Naive thymus-derived CD8-positive, alpha-beta T cell (primary cell): ENCODE measurements at regions not wholly inside any gene's neighbourhood (a gene's known extent, or its start where the extent isn't known, plus 50 kb on each side); places are given as distances from the start of the nearest gene placed in this dataset.
A peak's percentile ranks its signal among the peaks of the same experiment; 100 is the strongest.
"Not testable (repeated sequence)": the region's sequence is repeated elsewhere in the genome, so short reads cannot be mapped to it uniquely, and the experiment has no call there.

Experiments
- ATAC-seq, 2 donors: fragments of 150-1000 bp; cut with Tn5 transposase in 1 of 2; sonication (Bioruptor Pico), chemical (Tn5 transposase) in 1 of 2; 1 replicate in 1 of 2; 2 replicates in 1 of 2; pipeline ENCODE4 v1.10.0; 2021; ENCODE audit warnings: mild to moderate bottlenecking in 2 of 2, moderate library complexity in 2 of 2
- POLR2A ChIA-PET: fragments of 350-600 bp; sonication (Branson Sonifier 250); formaldehyde crosslinking; loops from one replicate; lab custom pipeline; 2021; ENCODE audit warnings: antibody characterized with exemption; lab: Charles Lee
- DNase-seq, 10 donors: peaks; one replicate each; pipeline versions ENCODE4 v3.0.0 to v3.0.0-alpha.2; 2020 to 2022
- H3K27ac Mint-ChIP-seq, 10 donors: one replicate each; pipeline ENCODE4 v1.8.0; 2020 to 2022; ENCODE audit warnings: mild to moderate bottlenecking in 10 of 10, mixed read lengths in 10 of 10, moderate library complexity in 4 of 10, inconsistent platforms in 1 of 10
- H3K27me3 Mint-ChIP-seq, 5 donors: one replicate each; pipeline ENCODE4 v1.8.0; 2021 to 2022; ENCODE audit warnings: mixed read lengths in 5 of 5
- H3K36me3 Mint-ChIP-seq, 3 donors: one replicate each; pipeline ENCODE4 v1.8.0; 2020 to 2022; ENCODE audit warnings: mixed read lengths in 3 of 3, mild to moderate bottlenecking in 2 of 3, inconsistent platforms in 1 of 3
- H3K4me1 Mint-ChIP-seq, 4 donors: one replicate each; pipeline ENCODE4 v1.8.0; 2021 to 2022; ENCODE audit warnings: mixed read lengths in 4 of 4
- H3K4me3 Mint-ChIP-seq, 10 donors: one replicate each; pipeline ENCODE4 v1.8.0; 2020 to 2022; ENCODE audit warnings: mild to moderate bottlenecking in 10 of 10, mixed read lengths in 10 of 10, moderate library complexity in 6 of 10, inconsistent platforms in 1 of 10
- H3K9me3 Mint-ChIP-seq, 9 donors: one replicate each; pipeline ENCODE4 v1.8.0; 2020 to 2022; ENCODE audit warnings: mixed read lengths in 9 of 9, mild to moderate bottlenecking in 3 of 9, inconsistent platforms in 1 of 9, moderate library complexity in 1 of 9

DNA sequence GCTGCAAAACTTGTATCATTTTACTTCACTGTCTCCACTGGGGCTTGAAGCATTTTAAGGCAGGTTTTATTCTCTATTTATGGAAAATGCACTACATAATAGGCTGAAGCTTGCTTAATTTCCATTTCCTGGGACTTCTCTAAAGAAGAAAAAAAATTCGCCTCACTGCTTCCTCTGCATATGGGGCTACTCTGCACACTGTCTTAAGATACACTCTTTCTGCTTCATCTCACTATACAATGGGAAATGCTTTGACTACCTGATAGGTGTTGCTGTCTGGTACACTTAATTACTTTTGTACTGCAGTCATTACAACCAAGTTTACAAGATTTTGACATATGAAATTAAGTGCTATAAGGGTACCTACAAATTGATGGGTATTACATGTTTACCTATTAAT, 466.0 kb downstream of the KCNJ18 start:
- POLR2A ChIA-PET, result no interaction called here
- DNase-seq, result no peak
- Mint-ChIP-seq H3K4me3 (no peak overlapping the region), H3K4me1 (no peaks in the 10 kb centered on the region), H3K27ac (no peak overlapping the region), H3K36me3 (no peaks in the 10 kb centered on the region), H3K27me3 (no peaks in the 10 kb centered on the region), H3K9me3 (peaks cover 2 to 30% (median 13%) of the 10 kb centered on the region in 9 donors)
- no peak for ATAC-seq

DNA sequence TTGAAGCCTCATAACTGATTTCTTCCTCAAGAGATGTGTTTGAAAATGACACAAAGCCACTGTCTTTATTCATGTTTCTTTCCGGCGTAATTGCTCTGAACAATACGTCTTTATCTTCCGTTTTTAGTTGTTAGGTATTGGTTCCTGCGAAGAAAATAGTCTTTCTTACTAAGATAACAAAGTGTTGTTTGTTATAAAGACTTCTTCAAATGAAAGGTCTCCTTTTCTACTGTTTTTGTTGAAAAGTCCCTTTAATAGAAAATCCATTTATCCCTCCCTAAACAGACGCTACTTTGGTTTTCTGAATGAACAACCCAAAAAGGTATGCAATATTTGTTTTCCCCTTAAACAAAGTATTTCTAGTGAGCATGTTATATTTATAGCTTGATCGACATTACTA, 469.1 kb downstream of the KCNJ18 start:
- no peak overlapping the region for H3K4me3 Mint-ChIP-seq
- POLR2A ChIA-PET, result no interaction called here
- ATAC-seq (no peak), DNase-seq (no peak)
- H3K4me1 Mint-ChIP-seq, result no peaks in the 10 kb centered on the region
- peaks cover 2 to 31% (median 9%) of the 10 kb centered on the region in 9 donors for H3K9me3 Mint-ChIP-seq
- H3K27ac Mint-ChIP-seq, result no peak overlapping the region
- H3K27me3 Mint-ChIP-seq, result no peaks in the 10 kb centered on the region
- no peaks in the 10 kb centered on the region for H3K36me3 Mint-ChIP-seq

DNA sequence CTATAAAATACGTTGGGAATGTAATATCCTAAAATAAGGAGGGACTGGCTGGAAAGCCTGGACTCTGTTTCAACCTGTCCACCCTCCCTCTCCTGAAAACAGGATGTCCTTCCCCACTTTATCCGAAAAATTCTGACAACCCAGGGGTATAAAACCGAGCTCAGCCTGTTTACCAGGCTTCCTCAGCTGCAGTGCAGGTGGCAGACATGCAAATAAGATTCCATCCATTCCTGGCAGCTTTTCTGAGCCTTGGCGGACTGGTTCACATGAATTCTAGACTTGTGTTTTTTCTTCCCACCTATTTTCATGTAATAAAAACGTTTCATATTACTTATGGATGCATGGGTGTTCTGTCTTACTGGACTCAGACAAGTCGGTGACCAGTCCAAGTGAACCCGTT, 479.3 kb downstream of the KCNJ18 start:
- Mint-ChIP-seq H3K27ac (no peak overlapping the region), H3K4me3 (no peak overlapping the region), H3K36me3 (peaks cover 0 to 7% (median 0%) of the 10 kb centered on the region in 3 donors), H3K9me3 (peaks cover 0 to 32% (median 19%) of the 10 kb centered on the region in 9 donors), H3K27me3 (no peaks in the 10 kb centered on the region), H3K4me1 (no peaks in the 10 kb centered on the region)
- no peak for DNase-seq
- POLR2A ChIA-PET, result no interaction called here
- no peak for ATAC-seq

DNA sequence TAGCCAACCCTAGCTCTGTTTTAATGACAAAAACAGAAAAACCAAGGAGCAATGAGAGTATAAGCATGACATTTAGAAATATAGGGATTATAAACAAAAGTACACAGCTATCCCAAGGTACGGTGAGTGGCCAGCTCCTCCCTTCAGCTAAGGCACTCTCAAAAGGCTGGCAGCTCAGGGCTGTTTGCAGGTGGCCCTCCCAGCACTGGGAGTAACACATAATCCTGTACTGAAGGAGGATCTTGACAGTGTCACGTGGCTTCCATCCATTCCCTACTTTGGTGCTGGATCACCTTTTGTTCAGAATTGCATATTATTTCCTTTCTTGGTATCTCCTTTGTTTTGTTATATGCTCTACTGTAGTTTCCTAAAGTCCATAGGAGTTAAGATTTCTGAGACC, 500.8 kb downstream of the KCNJ18 start:
- ATAC-seq (no peak), DNase-seq (no peak)
- POLR2A ChIA-PET, result no interaction called here
- Mint-ChIP-seq H3K36me3 (no peaks in the 10 kb centered on the region), H3K4me1 (no peaks in the 10 kb centered on the region), H3K4me3 (no peak overlapping the region), H3K27me3 (no peaks in the 10 kb centered on the region), H3K9me3 (peaks cover 0 to 18% (median 0%) of the 10 kb centered on the region in 9 donors), H3K27ac (no peak overlapping the region)

DNA sequence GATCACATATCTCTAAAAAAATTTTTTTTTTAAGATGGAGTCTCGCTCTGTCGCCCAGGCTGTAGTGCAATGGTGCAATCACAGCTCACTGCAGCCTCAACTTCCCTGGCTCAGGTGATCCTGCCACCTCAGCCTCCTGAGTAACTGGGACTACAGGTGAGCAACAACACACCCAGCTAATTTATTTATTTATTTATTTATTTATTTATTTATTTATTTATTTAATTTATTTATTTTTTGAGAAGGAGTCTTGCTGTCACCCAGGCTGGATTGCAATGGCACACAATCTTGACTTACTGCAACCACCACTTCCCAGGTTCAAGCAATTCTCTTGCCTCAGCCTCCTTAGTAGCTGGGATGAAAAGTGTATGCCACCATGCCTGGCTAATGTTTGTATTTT, 507.9 kb downstream of the KCNJ18 start:
- POLR2A ChIA-PET, H3K27ac Mint-ChIP-seq, H3K4me1 Mint-ChIP-seq, H3K36me3 Mint-ChIP-seq, H3K27me3 Mint-ChIP-seq, ATAC-seq, DNase-seq, H3K4me3 Mint-ChIP-seq: not testable (repeated sequence)
- H3K9me3 Mint-ChIP-seq, result peaks cover 4 to 53% (median 22%) of the 10 kb centered on the region in 9 donors

DNA sequence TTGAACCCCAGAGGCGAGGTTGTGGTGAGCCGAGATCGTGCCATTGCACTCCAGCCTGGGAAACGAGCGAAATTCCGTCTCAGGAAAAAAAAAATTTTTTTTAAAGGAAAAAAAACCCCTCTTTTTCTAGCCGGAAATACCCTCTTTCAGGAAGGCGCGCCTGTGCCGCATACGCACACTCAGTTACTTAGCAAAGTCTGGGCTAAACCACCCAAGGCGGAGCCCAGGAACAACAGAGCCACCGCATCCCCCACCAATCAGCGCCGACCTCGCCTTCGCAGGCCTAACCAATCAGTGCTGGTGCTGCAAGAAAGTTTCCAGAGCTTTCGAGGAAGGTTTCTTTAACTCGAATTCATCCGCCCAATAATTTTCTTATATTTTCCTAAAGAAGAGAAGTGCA, 510.4 kb downstream of the KCNJ18 start:
- Mint-ChIP-seq H3K4me1 (no peaks in the 10 kb centered on the region), H3K27ac (no peak overlapping the region), H3K36me3 (peaks cover 0 to 8% (median 0%) of the 10 kb centered on the region in 3 donors), H3K9me3 (peaks cover 5 to 54% (median 22%) of the 10 kb centered on the region in 9 donors), H3K4me3 (no peak overlapping the region), H3K27me3 (no peaks in the 10 kb centered on the region)
- POLR2A ChIA-PET, result no interaction called here
- DNase-seq, result no peak
- ATAC-seq, result peak; percentile 53 to 57

DNA sequence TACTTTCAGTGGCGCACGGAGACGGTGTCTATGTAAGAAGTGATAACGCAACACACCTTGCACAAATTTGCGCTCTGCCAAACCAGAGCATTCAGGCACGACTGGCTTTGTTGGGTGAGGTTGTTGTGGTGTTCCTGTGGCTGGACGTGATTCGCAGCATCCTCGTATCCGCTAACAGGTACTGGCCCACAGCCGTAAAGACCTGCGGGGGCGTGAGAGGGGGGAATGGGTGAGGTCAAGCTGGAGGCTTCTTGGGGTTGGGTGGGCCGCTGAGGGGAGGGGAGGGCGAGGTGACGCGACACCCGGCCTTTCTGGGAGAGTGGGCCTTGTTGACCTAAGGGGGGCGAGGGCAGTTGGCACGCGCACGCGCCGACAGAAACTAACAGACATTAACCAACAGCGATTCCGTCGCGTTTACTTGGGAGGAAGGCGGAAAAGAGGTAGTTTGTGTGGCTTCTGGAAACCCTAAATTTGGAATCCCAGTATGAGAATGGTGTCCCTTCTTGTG, 510.9 kb downstream of the KCNJ18 start:
- Mint-ChIP-seq H3K4me3 (no peak overlapping the region), H3K4me1 (no peaks in the 10 kb centered on the region), H3K9me3 (peaks cover 5 to 54% (median 22%) of the 10 kb centered on the region in 9 donors), H3K27ac (no peak overlapping the region), H3K36me3 (peaks cover 0 to 8% (median 0%) of the 10 kb centered on the region in 3 donors), H3K27me3 (no peaks in the 10 kb centered on the region)
- ATAC-seq (no peak), DNase-seq (no peak)
- POLR2A ChIA-PET, result no interaction called here

DNA sequence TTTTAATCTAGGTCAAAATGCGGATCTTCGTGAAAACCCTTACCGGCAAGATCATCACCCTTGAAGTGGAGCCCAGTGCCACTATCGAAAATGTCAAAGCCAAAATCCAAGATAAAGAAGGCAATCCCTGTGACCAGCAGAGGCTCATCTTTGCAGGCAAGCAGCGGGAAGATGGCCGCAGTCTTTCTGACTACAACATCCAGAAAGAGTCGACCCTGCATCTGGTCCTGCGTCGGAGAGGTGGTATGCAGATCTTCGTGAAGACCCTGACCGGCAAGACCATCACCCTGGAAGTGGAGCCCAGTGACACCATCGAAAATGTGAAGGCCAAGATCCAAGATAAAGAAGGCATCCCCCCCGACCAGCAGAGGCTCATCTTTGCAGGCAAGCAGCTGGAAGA, 511.8 kb downstream of the KCNJ18 start:
- peaks cover 5 to 55% (median 22%) of the 10 kb centered on the region in 9 donors for H3K9me3 Mint-ChIP-seq
- H3K36me3 Mint-ChIP-seq, ATAC-seq, H3K4me1 Mint-ChIP-seq, DNase-seq, POLR2A ChIA-PET, H3K4me3 Mint-ChIP-seq, H3K27me3 Mint-ChIP-seq, H3K27ac Mint-ChIP-seq: not testable (repeated sequence)

DNA sequence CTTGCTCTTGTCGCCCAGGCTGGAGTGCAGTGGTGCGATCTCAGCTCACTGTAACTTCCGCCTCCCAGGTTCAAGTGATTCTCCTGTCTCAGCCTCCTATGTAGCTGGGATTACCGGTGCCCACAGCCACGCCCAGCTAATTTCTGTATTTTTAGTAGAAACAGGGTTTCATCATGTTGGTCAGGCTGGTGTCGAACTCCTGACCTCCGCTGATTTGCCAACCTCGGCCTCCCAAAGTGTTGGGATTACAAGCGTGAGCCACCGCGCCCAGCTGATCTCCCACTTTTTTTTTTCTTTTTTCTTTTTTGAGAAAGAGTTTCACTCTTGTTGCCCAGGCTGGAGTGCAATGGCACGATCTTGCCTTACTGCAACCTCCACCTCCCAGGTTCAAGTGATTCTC, 517.9 kb downstream of the KCNJ18 start:
- H3K4me1 Mint-ChIP-seq, H3K4me3 Mint-ChIP-seq, ATAC-seq, H3K27ac Mint-ChIP-seq, H3K27me3 Mint-ChIP-seq, DNase-seq, H3K36me3 Mint-ChIP-seq, POLR2A ChIA-PET: not testable (repeated sequence)
- H3K9me3 Mint-ChIP-seq, result peaks cover 0 to 51% (median 17%) of the 10 kb centered on the region in 9 donors

DNA sequence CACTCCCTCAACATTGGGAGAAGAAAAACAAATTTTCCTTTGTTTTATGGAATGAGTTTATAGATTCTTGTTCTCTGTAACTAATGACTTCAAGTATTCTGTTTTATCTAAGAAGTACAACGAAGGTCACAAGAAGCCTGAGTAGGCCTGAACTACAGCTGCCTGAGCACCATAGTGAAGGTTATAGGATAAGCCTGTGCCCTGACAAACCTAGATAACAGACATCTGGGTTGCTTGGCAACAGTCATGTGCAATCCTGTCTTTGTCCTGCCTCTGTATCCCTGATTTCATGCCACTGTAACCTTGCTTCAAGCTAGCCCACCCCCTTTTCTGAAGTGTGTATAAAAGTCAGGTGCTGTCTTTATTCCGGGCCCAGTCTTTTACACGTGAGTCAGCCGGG, 520.8 kb downstream of the KCNJ18 start:
- H3K36me3 Mint-ChIP-seq, H3K27me3 Mint-ChIP-seq, DNase-seq, ATAC-seq, H3K4me1 Mint-ChIP-seq, POLR2A ChIA-PET, H3K4me3 Mint-ChIP-seq, H3K27ac Mint-ChIP-seq: not testable (repeated sequence)
- peaks cover 0 to 59% (median 12%) of the 10 kb centered on the region in 9 donors for H3K9me3 Mint-ChIP-seq

DNA sequence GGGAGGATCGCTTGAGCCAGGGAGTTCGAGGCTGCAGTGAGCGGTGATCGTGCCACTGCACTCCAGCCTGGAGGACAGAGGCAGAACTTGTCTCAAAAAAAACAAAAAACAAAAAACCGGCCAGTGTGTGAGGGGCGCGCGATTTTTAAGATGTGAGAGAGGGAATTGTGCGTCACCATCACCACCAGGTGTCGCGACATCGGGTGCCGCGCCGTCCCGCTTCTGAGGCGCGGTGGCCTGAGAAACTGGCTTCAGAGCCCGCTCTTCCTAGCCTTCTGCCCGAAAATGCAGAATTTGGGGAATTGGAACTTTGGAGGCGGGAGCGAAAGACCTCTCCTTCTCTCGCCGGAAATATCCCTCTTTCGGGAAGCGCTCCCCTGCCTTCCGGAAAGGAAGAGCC, 524.8 kb downstream of the KCNJ18 start:
- no peak overlapping the region for H3K4me3 Mint-ChIP-seq
- DNase-seq (no peak), ATAC-seq (no peak)
- no peaks in the 10 kb centered on the region for H3K4me1 Mint-ChIP-seq
- H3K27me3 Mint-ChIP-seq, result no peaks in the 10 kb centered on the region
- H3K36me3 Mint-ChIP-seq, result peaks cover 0 to 3% (median 0%) of the 10 kb centered on the region in 3 donors
- no peak overlapping the region for H3K27ac Mint-ChIP-seq
- H3K9me3 Mint-ChIP-seq, result peaks cover 0 to 58% (median 5%) of the 10 kb centered on the region in 9 donors
- POLR2A ChIA-PET, result no interaction called here

DNA sequence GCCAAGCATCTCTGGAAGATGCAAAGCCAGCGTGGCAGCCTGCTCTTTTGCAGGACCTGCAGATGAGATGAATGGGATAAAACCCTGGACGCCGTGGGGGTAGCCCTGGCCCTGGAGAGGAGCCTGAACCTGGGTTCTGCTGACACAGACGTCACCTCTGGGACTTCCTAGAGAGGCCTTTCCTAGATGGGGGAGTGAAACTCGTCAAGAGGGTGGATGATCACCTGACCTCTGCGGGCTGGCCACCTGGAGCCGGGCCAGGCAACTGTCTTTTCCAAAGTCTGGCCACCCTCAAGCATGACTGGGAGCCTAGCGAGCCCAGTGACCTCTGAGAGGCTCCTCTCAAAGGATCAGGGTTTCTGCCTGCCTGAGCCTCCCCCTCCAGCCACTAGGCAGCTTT, 529.0 kb downstream of the KCNJ18 start:
- Mint-ChIP-seq H3K4me3 (no peak overlapping the region), H3K27me3 (no peaks in the 10 kb centered on the region), H3K9me3 (peaks cover 0 to 32% (median 5%) of the 10 kb centered on the region in 9 donors), H3K27ac (no peak overlapping the region), H3K4me1 (no peaks in the 10 kb centered on the region), H3K36me3 (no peaks in the 10 kb centered on the region)
- POLR2A ChIA-PET, result no interaction called here
- DNase-seq (no peak), ATAC-seq (no peak)

DNA sequence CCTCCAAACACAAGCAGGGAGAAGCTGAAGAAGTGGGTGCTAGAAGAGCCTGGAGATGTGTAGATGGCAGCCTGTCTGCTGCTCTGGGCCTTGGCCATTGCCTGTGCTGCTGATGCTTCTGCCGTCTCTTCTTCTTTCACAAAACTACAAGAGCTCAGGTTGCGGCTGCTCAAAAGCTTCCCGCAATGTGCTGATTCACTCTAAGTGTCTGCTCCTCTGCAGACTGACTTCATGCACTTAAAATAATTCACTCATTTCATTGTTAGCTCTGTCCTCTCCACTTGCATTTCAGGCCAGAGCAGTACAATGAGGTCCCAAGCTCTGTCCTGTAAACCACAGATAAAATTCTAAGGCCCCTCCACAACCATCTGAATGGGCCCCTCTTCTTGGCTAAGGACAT, 534.2 kb downstream of the KCNJ18 start:
- ATAC-seq, H3K4me1 Mint-ChIP-seq, H3K36me3 Mint-ChIP-seq, H3K27ac Mint-ChIP-seq, DNase-seq, POLR2A ChIA-PET, H3K27me3 Mint-ChIP-seq, H3K4me3 Mint-ChIP-seq: not testable (repeated sequence)
- H3K9me3 Mint-ChIP-seq, result peaks cover 0 to 27% (median 10%) of the 10 kb centered on the region in 9 donors

DNA sequence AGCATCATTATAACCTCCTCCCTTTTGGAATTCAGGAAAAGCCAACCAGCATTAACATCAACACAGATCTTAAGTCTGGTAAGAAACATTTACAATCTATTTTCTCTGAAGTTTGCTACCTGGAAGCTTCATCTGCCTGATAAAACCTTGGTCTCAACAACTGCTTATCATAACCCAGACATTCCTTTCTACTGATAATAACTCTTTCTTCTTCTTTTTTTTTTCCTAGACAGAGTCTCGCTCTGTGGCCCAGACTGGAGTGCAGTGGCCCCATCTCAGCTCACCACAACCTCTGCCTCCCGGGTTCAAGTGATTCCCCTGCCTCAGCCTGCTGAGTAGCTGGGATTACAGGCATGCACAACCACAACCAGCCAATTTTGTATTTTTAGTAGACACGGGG, 534.6 kb downstream of the KCNJ18 start:
- H3K27ac Mint-ChIP-seq, H3K27me3 Mint-ChIP-seq, ATAC-seq, H3K4me1 Mint-ChIP-seq, POLR2A ChIA-PET, H3K36me3 Mint-ChIP-seq, H3K4me3 Mint-ChIP-seq, DNase-seq: not testable (repeated sequence)
- H3K9me3 Mint-ChIP-seq, result peaks cover 0 to 30% (median 10%) of the 10 kb centered on the region in 9 donors
